ENCODE measurements at regions not wholly inside any gene's neighbourhood (a gene's known extent, or its start where the extent isn't known, plus 50 kb on each side); places are given as distances from the start of the nearest gene placed in this dataset.

GRCh38 chr18:54531402-54532065, 59.5 kb upstream of the DYNAP start:
- DNase-seq (ENCODE audit: low read depth): no peak

- no peak for DNase-seq (ENCODE audit: low read depth)
Measured at GRCh38 chr18:54532222-54532621, 58.8 kb upstream of the DYNAP start.

- no peak for DNase-seq (ENCODE audit: low read depth)
Measured at GRCh38 chr18:54532962-54533361, 58.1 kb upstream of the DYNAP start.

All from RPMI7951 (cell line).